GM12874 (cell line): ENCODE measurements at regions not wholly inside any gene's neighbourhood (a gene's known extent, or its start where the extent isn't known, plus 50 kb on each side); places are given as distances from the start of the nearest gene placed in this dataset.

Experiments
- TF ChIP-seq, protein P1 (sequence below): IDR thresholded peaks from 2 replicates; pipeline ENCODE4 v1.5.1; 2011; ENCODE audit warnings: low read depth, mild to moderate bottlenecking, control low read depth, low read length, moderate library complexity; ENCODE audit not compliant: insufficient read depth

DNA sequence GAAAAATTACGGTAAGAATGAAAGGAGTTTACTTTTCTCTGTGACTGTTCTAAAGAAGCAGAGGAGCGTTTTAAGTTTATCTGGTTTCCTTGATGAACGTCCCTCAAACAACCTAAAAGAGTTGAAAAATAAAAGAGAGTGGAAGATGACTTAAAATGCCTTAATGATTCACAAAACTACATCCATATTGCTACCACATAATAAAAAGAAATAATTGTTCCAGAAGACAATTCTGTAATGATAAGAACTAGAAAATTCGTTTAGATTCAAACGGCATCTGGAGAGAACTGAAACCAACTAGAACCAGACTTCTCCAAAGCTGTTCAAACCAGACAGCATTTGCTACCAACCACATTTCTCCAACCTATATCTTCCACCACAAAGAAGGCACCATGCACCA is 68.1 kb downstream of the TEKT4 start:
- TF ChIP-seq, protein P1, sequence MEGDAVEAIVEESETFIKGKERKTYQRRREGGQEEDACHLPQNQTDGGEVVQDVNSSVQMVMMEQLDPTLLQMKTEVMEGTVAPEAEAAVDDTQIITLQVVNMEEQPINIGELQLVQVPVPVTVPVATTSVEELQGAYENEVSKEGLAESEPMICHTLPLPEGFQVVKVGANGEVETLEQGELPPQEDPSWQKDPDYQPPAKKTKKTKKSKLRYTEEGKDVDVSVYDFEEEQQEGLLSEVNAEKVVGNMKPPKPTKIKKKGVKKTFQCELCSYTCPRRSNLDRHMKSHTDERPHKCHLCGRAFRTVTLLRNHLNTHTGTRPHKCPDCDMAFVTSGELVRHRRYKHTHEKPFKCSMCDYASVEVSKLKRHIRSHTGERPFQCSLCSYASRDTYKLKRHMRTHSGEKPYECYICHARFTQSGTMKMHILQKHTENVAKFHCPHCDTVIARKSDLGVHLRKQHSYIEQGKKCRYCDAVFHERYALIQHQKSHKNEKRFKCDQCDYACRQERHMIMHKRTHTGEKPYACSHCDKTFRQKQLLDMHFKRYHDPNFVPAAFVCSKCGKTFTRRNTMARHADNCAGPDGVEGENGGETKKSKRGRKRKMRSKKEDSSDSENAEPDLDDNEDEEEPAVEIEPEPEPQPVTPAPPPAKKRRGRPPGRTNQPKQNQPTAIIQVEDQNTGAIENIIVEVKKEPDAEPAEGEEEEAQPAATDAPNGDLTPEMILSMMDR: no peak

DNA sequence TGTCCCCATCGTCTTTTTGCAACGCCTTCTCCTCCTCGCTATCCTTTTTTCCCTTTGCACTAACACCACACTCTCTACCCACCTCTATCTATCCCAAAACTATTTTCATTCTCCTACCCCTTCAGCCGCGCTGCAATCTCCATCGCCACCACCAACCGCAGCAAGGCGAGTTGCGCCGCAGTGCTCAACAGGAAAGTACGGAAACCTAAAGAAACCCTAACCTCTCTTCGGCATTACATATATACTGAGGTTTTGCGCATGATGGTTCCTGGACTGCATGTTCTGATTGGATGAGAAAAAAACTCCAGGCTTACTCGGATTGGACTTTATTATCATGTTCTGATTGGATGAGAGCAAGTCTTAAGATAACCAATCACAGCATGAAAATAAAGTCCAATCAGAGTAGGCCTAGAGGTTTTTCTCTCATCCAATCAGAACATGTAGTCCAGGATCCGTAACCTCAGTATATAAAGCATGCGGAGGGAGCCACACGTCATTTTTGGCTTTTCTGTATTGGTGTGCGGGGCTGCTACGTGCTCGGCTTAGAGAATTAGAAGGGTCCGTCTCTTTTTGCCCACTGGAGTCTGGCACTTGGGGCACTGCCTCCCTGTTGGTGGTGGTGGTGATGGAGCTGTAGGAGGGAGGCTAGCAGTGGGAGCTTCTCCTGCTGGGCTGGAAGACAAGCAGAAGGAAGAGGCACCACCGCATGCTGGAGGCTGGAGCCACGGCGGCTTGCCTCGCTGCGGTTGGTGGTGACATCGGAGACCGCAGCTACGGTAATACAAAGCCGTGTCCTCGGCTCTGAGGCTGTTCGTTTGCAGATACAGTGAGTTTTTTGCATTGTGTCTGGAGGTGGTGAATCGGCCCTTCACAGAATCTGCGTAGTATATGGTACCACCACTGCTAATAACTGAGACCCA is 76.1 kb downstream of the TEKT4 start:
- TF ChIP-seq, protein P1: no peak

DNA sequence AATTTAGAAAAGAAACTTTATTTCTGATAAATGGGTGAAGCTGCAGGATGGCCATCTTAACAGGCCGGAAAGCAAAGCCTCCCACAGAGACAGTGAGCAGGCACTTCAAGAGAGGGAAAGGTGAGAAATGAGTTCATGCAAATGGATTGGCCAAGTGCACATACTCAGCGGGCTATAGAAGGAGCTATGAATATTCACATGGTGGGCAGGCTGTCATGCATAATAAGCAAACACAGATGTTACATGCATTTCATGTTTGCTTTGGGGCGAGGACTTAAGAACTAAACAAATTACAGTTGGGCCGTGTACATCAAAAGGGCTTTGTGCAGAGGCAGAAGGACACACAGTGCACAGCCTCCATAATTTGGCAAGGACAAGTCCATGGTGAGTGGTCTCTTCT is 69.8 kb upstream of the MAL start:
- TF ChIP-seq, protein P1: no peak

DNA sequence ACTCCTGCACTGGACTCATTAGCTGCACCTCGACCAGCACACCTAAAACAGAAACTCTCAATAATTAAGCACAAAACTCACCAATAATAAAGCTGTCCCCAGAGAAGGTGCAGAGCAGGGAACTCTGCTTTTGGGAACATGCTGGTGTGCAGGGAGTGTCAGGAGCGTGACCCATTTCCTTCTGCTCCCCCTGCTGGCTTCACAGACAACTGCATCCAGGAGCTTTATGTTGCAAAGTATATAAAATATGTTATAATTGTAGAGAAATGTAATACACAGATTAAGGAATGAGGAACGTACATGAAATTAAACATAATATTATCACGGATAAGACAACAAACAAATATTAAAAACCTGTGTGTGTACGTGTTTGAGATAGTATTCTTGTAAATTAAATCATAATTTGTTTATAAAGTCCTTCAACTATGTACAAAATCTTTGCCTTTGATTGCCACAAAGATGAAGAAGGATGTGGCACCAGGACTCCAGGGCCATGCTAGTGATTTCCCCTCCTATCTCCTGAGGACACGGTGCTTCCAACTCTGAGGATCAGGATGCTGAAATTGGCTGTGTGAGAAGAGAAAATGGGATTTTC is 68.6 kb upstream of the MAL start:
- TF ChIP-seq, protein P1: peak; percentile 76

DNA sequence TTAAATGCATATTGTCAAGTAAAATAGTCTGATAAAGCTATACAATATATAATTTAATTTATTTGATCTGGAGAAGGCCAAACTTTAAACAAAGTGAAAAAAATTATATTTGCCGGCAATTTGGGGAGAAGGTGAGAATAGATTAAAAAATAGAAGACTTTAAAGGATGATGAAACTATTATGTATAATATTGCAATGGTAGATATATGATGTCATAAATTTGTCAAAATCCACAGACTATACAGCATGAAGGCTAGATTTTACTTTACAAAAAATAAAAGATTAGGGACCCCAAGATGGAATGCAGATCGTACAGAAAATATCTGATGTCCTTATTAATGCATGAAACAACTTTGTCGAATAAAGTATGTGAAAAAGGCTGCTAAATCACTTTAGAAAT is 67.3 kb upstream of the MAL start:
- TF ChIP-seq, protein P1: no peak

DNA sequence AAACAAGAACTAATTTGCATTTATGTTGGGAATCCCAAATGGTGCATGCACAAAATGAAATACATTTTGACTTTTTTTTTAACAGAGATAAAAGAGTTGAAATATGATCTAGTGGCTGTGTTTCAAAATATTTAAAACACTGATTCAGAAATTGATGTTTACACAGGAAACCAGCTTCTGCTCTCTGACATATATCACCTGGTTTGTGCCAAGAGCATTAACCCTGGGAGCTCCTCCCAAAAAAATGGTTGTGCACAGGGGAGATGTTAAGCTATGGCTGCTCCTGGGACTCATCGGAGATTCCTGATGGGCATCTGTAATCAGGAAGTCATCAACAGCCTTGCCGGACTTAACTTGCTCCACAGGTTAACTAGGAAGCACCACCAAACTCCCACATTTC is 65.2 kb upstream of the MAL start:
- TF ChIP-seq, protein P1: no peak

DNA sequence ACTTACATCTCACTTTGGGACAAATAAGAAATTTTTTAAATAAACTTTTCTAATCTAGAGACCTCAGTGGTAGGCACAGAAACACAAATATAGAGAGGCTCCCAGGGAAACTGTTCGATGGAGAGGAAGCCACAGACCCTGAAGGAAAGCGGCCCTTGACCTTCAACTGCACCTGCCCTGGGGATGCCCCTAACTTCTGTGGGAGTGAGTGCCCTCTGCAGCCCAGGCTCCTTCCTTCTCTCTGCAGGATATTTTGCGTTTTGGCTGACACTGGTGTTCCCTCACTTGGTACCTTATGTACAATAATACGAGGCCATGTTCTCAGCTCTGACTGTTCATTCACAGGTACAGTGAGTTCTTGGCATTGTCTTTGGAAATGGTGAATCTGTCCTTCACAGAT is 64.8 kb upstream of the MAL start:
- TF ChIP-seq, protein P1: no peak
